CD4-positive, alpha-beta T cell treated with Interleukin-17A for 1 hour (primary cell): ENCODE measurements at regions not wholly inside any gene's neighbourhood (a gene's known extent, or its start where the extent isn't known, plus 50 kb on each side); places are given as distances from the start of the nearest gene placed in this dataset.

ENCODE experiments used
- DNase-seq: peaks from one replicate; pipeline ENCODE4 v3.0.0-alpha.2; 2020

- no peak for DNase-seq
These were observed 893.8 kb upstream of the POU3F3 start for GRCh38 chr2:103960129-103960513.

GRCh38 chr2:103960951-103961350 lies 893.0 kb upstream of the POU3F3 start:
- no peak for DNase-seq

DNA sequence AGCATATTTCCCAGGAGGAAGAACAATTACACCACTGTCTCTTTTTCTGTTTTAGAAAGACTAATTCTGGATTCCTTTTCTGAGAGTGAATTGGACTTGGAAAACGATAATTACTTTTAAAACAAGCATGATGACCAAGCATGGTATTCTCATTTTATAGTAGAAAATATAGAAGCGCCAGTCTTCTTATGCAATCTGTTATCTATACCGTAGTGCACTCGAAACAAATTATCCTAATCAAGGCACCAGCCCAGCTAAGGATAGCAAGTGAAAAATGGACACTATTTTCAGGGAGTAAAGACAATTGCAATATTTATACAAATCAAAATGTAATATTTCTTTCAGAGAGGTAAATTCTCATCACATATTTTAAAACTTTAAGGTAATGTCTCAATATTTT lies 892.1 kb upstream of the POU3F3 start:
- DNase-seq, result no peak

- DNase-seq, result no peak
These were observed 891.2 kb upstream of the POU3F3 start for GRCh38 chr2:103962670-103963069.

DNA sequence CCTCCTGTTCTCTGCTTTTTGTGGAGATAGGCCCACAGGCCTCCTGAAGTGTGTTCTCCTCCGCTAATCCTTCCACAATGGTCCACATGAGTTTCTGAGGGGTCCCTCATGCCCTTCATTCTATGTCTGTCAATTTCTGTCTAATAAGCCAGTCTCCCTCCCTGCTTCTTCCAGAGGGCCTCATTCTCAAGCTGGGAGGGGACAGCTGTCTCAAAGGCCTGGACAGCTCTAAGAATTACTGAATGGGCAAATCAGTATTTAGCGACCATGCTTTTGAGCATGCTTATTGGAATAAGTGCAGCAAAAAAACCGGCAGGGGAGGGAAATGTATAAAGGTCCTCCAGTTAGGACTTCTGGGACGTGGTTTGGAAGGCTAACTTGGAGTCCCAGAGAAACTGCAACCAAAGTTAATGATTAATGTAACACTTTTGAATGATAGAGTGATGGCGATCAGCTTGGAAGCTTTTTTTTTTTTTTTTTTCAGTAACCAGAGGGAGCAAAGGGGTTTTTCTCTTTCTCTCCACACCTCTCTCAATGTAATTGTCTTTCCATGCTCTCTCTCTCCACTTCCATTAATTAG lies 890.7 kb upstream of the POU3F3 start:
- DNase-seq, result no peak

DNA sequence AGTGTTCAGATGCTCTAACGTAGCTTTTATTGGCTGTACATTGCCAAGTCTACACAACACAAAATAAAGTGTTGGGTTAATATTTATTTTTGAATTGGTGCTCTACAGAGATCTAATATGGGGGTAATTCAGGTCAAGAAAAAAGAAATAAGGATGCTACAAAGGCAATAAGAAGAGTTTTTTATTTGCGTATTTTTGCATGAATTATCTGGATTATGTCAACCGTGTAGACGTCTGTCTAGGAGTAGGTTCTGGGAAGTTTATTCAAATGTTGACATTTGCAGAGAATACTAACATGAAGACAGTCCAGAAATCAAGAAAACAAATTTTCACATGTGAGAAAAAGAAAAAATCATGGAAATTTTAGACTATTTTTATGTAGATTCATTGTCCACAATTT lies 876.7 kb upstream of the POU3F3 start:
- no peak for DNase-seq

DNA sequence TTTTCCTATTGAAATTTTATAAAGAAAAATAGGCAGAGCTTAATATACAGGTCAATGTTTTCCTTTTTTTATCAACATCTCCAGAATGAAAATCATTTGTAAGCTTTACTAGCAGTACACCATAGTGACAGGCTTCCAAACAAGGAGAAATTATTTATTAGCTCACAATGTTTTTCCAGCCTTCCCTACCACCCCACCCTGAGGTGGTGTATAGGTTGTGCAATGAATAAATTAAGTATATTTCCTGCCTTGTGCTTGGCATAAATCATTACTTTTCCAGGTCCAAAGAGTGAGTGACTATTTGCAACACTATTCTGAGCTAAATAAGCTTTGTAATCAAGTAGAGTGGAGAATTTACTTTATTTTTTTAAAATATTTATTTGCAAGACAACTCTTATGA lies 876.2 kb upstream of the POU3F3 start:
- no peak for DNase-seq

GRCh38 chr2:103980401-103980800 lies 873.5 kb upstream of the POU3F3 start:
- DNase-seq, result no peak

DNA sequence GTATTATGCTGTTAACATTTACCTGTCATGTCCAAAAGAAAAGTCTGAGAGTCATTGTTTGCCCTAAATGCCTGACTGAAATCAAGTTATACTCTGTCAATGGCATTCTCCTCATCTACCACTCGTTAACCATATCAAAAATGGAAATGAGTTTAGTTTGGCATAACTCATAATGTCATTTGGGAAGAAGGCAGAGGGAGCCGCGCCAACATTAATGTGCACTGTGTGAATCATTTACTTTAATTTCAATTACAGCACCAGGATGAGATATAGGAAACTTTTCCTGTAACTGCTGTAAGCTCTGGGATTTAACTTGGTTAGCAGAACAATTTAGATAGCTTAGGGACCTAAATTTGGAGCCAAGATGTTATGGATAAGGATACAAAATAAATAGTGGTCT lies 871.2 kb upstream of the POU3F3 start:
- no peak for DNase-seq

GRCh38 chr2:103986001-103986400 lies 867.9 kb upstream of the POU3F3 start:
- DNase-seq, result no peak

GRCh38 chr2:103991591-103991990 lies 862.3 kb upstream of the POU3F3 start:
- DNase-seq, result no peak

- no peak for DNase-seq
These were observed 849.1 kb upstream of the POU3F3 start for GRCh38 chr2:104004821-104005220.

DNA sequence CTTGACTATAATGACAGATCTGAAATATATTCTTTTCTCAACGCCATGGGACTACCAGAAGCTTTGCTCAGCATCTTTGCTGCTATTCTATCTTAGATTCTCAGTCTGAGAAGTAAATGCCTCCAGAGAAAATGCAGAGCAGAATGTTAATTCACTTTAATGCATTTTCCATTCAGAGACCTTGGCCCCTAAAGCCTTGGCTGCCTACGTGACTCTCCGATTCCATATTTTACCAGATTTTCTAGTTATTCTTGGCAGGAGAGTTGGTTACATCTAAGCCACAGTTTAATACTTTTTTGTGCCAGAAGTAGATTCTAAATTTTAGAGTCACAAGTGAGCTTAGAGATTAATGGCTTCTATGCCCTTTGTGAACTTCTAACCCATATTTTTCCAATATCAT lies 837.1 kb upstream of the POU3F3 start:
- no peak for DNase-seq

DNA sequence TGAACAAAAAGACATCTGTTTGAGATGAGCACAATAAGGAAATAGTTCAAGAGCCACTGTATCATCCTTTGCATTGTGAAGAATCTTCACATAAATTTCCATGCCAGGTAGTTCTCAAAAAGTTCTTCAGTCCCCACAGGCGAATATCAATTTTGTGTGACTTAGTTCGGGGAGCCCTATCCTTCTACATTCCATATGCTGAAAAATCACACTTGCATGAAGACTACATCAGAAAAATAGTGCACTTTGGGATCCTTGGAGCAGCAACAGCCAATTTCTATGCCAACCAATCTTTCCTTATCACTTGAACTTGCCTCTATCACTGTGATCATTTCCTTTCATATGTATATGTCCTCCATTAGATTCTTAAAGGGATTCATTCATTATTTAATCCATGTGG lies 830.6 kb upstream of the POU3F3 start:
- no peak for DNase-seq

GRCh38 chr2:104023765-104024164 lies 830.1 kb upstream of the POU3F3 start:
- DNase-seq, result no peak

DNA sequence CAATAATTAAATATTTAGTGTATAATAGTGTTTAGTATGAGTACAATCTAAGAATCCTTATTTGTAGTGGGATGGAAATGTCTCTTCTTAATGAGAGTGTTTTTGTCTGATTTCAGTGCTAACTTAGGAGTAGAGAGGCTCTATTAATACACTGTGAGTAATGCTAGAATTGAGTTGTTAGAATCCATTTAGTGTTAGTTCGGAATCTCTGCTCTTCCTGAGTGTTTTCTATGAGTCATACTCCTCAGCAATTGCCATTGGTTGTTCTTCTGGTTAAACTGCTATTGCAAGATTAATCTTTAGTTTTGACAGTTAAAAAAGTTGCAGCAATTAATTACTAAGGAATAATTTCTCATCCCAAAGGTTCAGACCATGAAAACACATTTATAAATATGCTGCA lies 828.6 kb upstream of the POU3F3 start:
- DNase-seq, result no peak

GRCh38 chr2:104026725-104027124 lies 827.2 kb upstream of the POU3F3 start:
- no peak for DNase-seq

DNA sequence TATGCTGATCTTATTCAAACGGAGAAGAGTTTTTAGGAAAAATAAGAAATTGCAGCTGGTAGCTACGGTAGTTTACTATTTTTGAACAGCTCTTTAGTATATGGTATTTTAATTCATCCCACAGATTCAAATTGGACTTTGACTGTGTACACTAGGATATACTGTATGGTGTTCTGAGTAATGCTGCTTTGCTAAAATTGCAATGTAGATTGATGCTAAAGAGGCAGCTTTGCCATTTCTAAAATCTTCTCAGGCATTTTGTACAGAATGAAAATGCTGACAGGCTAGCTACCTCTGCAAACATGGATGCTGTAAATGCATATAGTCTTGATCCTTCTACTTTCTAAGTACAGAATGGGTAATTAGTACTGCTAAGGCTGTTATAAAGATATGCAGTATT lies 826.6 kb upstream of the POU3F3 start:
- no peak for DNase-seq

- no peak for DNase-seq
These were observed 825.9 kb upstream of the POU3F3 start for GRCh38 chr2:104028061-104028460.

DNA sequence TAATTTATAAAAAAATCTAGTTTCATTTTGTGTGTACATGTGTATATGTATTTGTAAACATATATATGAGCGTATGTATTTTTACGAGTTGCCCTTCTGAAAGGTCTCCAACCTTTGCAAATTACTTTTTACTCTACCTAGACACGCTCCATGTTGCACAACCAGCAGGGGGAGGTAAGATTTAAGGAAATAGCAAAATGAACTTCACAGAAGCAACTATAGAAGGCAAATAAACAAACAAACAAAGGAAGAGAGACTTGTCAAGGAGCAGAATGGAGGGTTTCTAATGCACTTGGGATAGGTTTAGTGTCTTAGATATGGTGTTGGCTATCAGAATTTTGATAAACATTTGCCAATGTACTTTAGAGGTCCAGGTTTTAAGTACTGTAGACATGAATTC lies 820.5 kb upstream of the POU3F3 start:
- DNase-seq, result no peak

DNA sequence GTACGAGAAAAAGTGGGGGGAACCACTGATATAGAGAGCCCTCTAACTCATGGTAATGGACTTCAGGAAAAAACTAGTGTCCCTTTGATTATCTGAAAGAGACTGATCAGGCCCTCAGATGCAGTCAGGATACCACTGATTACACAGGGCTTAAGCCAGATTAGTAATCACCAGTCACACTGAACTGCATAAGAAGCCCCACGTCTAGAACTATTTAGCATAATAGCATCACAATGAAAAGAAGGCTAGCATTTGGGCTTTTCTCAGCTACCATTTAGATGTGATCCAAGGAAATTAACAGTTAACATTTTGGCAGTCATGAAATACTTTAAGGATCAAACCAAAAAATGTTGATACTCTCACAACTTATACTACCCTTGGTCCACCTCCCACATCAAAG lies 813.1 kb upstream of the POU3F3 start:
- DNase-seq, result no peak

- no peak for DNase-seq
These were observed 812.6 kb upstream of the POU3F3 start for GRCh38 chr2:104041351-104041750.

DNA sequence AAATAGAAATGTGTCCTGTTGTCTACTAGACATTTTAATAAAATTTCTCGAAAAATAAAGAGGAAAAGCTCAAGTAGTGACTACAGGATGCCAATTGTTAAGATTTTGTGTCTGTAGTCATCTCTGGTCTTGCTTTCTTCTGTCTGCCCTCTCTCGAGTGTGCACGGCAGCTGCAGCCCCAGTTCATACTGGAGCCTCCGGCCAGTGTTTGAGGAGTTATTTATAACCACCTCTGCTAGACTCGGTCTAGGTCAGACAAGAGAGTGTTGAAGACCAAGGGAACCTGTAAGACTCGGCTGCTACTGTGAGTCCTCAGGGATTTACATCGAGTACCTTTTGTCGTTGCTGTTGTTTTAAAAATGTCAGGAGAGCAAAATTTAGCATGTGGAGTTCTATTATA lies 810.1 kb upstream of the POU3F3 start:
- DNase-seq, result no peak

GRCh38 chr2:104045071-104045470 lies 808.8 kb upstream of the POU3F3 start:
- no peak for DNase-seq

DNA sequence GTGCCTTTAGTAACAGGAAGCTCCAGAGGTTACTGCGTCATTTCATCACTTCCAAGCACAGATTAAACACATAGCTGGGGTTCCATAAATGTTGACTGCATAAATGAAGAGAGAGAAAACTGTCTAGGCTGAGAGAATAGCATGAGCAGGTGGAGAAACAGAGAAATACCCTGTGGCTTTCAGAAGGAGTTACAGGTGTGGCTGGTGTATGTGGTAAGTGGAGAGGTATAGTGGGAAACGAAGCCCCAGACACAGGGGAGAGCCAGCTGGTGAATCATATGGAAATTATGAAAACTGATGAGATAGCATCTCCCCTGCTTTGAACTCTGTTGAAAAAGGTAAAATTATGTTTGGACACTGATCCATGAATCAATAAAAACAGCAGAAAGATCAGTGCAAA lies 807.4 kb upstream of the POU3F3 start:
- no peak for DNase-seq

- no peak for DNase-seq
These were observed 806.4 kb upstream of the POU3F3 start for GRCh38 chr2:104047516-104047915.
